Caco-2 (cell line): ENCODE measurements at regions not wholly inside any gene's neighbourhood (a gene's known extent, or its start where the extent isn't known, plus 50 kb on each side); places are given as distances from the start of the nearest gene placed in this dataset.
A peak's percentile ranks its signal among the peaks of the same experiment; 100 is the strongest.

Source experiments
- BruUV-seq: library from RNA; stranded (reverse); fragments of 400-500 nt; replicated peaks from 2 replicates; lab custom pipeline; 2021; lab: Mats Ljungman, UMichigan
- CTCF ChIA-PET: fragments of 300-600 bp; sonication (Branson Sonifier 250); formaldehyde crosslinking; loops from one replicate; lab custom pipeline; 2022; ENCODE audit warnings: antibody characterized with exemption; lab: Charles Lee
- POLR2A ChIA-PET: fragments of 300-600 bp; sonication (Branson Sonifier 250); formaldehyde crosslinking; loops from one replicate; lab custom pipeline; 2022; ENCODE audit warnings: antibody characterized with exemption; lab: Charles Lee
- DNase-seq, 2 experiments: peaks; one replicate each; pipeline versions ENCODE4 v3.0.0 to v3.0.0-alpha.2; 2020 to 2022
- H3K27me3 ChIP-seq: replicated peaks from 2 replicates; pipeline ENCODE4 v1.6.0; 2011; ENCODE audit warnings: low read length; ENCODE audit not compliant: control insufficient read depth, insufficient read depth
- H3K36me3 ChIP-seq: 2 replicates; pipeline ENCODE4 v1.5.1; 2011; ENCODE audit warnings: low read length; ENCODE audit not compliant: control insufficient read depth, insufficient read depth
- H3K4me1 ChIP-seq: fragments of 250-450 bp; sonication (Bioruptor Pico); 2 replicates; pipeline ENCODE4 v1.5.1; 2020; ENCODE audit warnings: mild to moderate bottlenecking
- H3K4me3 ChIP-seq: 2 replicates; pipeline ENCODE4 v1.5.1; 2011; ENCODE audit warnings: low read depth, mild to moderate bottlenecking, control low read depth, low read length
- H3K9me3 ChIP-seq: fragments of 250-450 bp; sonication (Bioruptor Pico); 2 replicates; pipeline ENCODE4 v1.5.1; 2020; ENCODE audit warnings: mild to moderate bottlenecking, moderate library complexity
- H3K27ac Mint-ChIP-seq: one replicate; pipeline ENCODE4 v1.8.0; 2022; ENCODE audit warnings: mixed read lengths; ENCODE audit not compliant: unreplicated experiment
- H3K27me3 Mint-ChIP-seq: one replicate; pipeline ENCODE4 v1.8.0; 2022; ENCODE audit warnings: mixed read lengths; ENCODE audit not compliant: insufficient read depth, unreplicated experiment
- H3K36me3 Mint-ChIP-seq: one replicate; pipeline ENCODE4 v1.8.0; 2022; ENCODE audit warnings: mild to moderate bottlenecking, mixed read lengths; ENCODE audit not compliant: insufficient read depth, unreplicated experiment
- H3K4me1 Mint-ChIP-seq: one replicate; pipeline ENCODE4 v1.8.0; 2022; ENCODE audit warnings: low read depth, mixed read lengths; ENCODE audit not compliant: unreplicated experiment
- H3K4me3 Mint-ChIP-seq: one replicate; pipeline ENCODE4 v1.8.0; 2022; ENCODE audit warnings: mild to moderate bottlenecking, moderate library complexity, mixed read lengths; ENCODE audit not compliant: unreplicated experiment
- H3K9me3 Mint-ChIP-seq: one replicate; pipeline ENCODE4 v1.8.0; 2022; ENCODE audit warnings: mixed read lengths; ENCODE audit not compliant: unreplicated experiment
- CTCF ChIP-seq, 2 experiments: fragments of 200-600 bp in 1 of 2; IDR thresholded peaks; 1 replicate in 1 of 2; 2 replicates in 1 of 2; pipeline versions ENCODE4 v1.5.1 to v1.8.0; 2011 to 2022; ENCODE audit warnings: antibody characterized with exemption in 1 of 2, control low read depth in 1 of 2, inconsistent platforms in 1 of 2, low read depth in 1 of 2, low read length in 1 of 2, mild to moderate bottlenecking in 1 of 2, moderate library complexity in 1 of 2; ENCODE audit not compliant: insufficient read depth in 1 of 2, severe bottlenecking in 1 of 2, unreplicated experiment in 1 of 2
- intact Hi-C: fragments of 100-400 bp; cut with micrococcal nuclease; formaldehyde crosslinking; loops from one replicate; pipeline ENCODE4 v1.10.0; 2022; ENCODE audit not compliant: unreplicated experiment

- peak overlapping the region; percentile 18 for H3K27ac Mint-ChIP-seq
- no peak overlapping the region for H3K4me3 Mint-ChIP-seq
- Histone ChIP-seq H3K36me3 (no peaks in the 10 kb centered on the region), H3K27me3 (no peaks in the 10 kb centered on the region), H3K4me1 (0 out of 2 replicates have a peak, but pooled peaks cover 3% of the 10 kb centered on the region), H3K4me3 (no peak overlapping the region), H3K9me3 (no peaks in the 10 kb centered on the region)
- TF ChIP-seq CTCF (IDR thresholded peaks at IDR 0.05; ENCODE audit: insufficient read depth in 1 of 2, low read depth in 1 of 2, low read length in 1 of 2, severe bottlenecking in 1 of 2, unreplicated experiment in 1 of 2) = no peak
- no peaks in the 10 kb centered on the region for H3K9me3 Mint-ChIP-seq
- ChIA-PET POLR2A (no interaction called here), CTCF (no interaction called here)
- peaks cover 10% of the 10 kb centered on the region for H3K4me1 Mint-ChIP-seq
- intact Hi-C loops = no loop called here
- DNase-seq = no peak
- BruUV-seq = no TSS peak
- H3K27me3 Mint-ChIP-seq = no peaks in the 10 kb centered on the region
- no peaks in the 10 kb centered on the region for H3K36me3 Mint-ChIP-seq
These were observed 276.1 kb downstream of the RPS6KC1 start for GRCh38 chr1:213327017-213327667.

- no peaks in the 10 kb centered on the region for H3K36me3 Mint-ChIP-seq
- H3K27ac Mint-ChIP-seq = no peak overlapping the region
- no peak for DNase-seq
- no peaks in the 10 kb centered on the region for H3K36me3 ChIP-seq
- no peak for TF ChIP-seq CTCF (IDR thresholded peaks at IDR 0.05; ENCODE audit: insufficient read depth in 1 of 2, low read depth in 1 of 2, low read length in 1 of 2, severe bottlenecking in 1 of 2, unreplicated experiment in 1 of 2)
- POLR2A ChIA-PET = interaction anchor here (0.6 kb wide), 1 partner anchor 362 kb away, joined by 4 read pairs; no protein-coding TSS in a partner anchor
- no peaks in the 10 kb centered on the region for H3K9me3 ChIP-seq
- CTCF ChIA-PET = no interaction called here
- H3K27me3 Mint-ChIP-seq = no peaks in the 10 kb centered on the region
- H3K27me3 ChIP-seq = no peaks in the 10 kb centered on the region
- H3K4me3 ChIP-seq = no peak overlapping the region
- no TSS peak for BruUV-seq
- H3K9me3 Mint-ChIP-seq = no peaks in the 10 kb centered on the region
- H3K4me1 Mint-ChIP-seq = peaks cover 10% of the 10 kb centered on the region
- H3K4me3 Mint-ChIP-seq = no peak overlapping the region
- 0 out of 2 replicates have a peak, but pooled peaks cover 3% of the 10 kb centered on the region for H3K4me1 ChIP-seq
- intact Hi-C loops = no loop called here
These were observed 278.5 kb downstream of the RPS6KC1 start for GRCh38 chr1:213329406-213330008.

GRCh38 chr1:213330281-213330680 lies 279.2 kb downstream of the RPS6KC1 start:
- Mint-ChIP-seq H3K4me1 (peaks cover 10% of the 10 kb centered on the region), H3K36me3 (no peaks in the 10 kb centered on the region), H3K27me3 (no peaks in the 10 kb centered on the region), H3K9me3 (no peaks in the 10 kb centered on the region), H3K4me3 (no peak overlapping the region), H3K27ac (no peak overlapping the region)
- no peak for DNase-seq
- H3K4me3 ChIP-seq = no peak overlapping the region
- POLR2A ChIA-PET = no interaction called here
- BruUV-seq = no TSS peak
- TF ChIP-seq CTCF (IDR thresholded peaks at IDR 0.05; ENCODE audit: insufficient read depth in 1 of 2, low read depth in 1 of 2, low read length in 1 of 2, severe bottlenecking in 1 of 2, unreplicated experiment in 1 of 2) = no peak
- CTCF ChIA-PET = no interaction called here
- intact Hi-C loops = no loop called here
- H3K4me1 ChIP-seq = 0 out of 2 replicates have a peak, but pooled peaks cover 3% of the 10 kb centered on the region
- H3K27me3 ChIP-seq = no peaks in the 10 kb centered on the region
- no peaks in the 10 kb centered on the region for H3K36me3 ChIP-seq
- no peaks in the 10 kb centered on the region for H3K9me3 ChIP-seq
